HG02840 (cell line): ENCODE measurements at regions not wholly inside any gene's neighbourhood (a gene's known extent, or its start where the extent isn't known, plus 50 kb on each side); places are given as distances from the start of the nearest gene placed in this dataset.
A peak's percentile ranks its signal among the peaks of the same experiment; 100 is the strongest.

Experiments used
- ATAC-seq: cut with Tn5 transposase; IDR thresholded peaks from one replicate; pipeline ENCODE4 v1.9.1; 2021; ENCODE audit warnings: mild to moderate bottlenecking, moderate library complexity, moderate number of reproducible peaks; ENCODE audit not compliant: unreplicated experiment, low FRiP score

GRCh38 chr4:128422296-128422695 lies 134.7 kb upstream of the PGRMC2 start:
- ATAC-seq: peak; percentile 68

- no peak for ATAC-seq
Observed at GRCh38 chr4:128416921-128417320, 129.3 kb upstream of the PGRMC2 start.

- ATAC-seq: no peak
Observed at GRCh38 chr4:128410037-128410436, 122.4 kb upstream of the PGRMC2 start.

- ATAC-seq: no peak
Observed at GRCh38 chr4:128403586-128403985, 116.0 kb upstream of the PGRMC2 start.

GRCh38 chr4:128394778-128395177 lies 107.2 kb upstream of the PGRMC2 start:
- no peak for ATAC-seq

- ATAC-seq: no peak
Observed at GRCh38 chr4:128393101-128393704, 105.6 kb upstream of the PGRMC2 start.

GRCh38 chr4:128390475-128390996 lies 102.9 kb upstream of the PGRMC2 start:
- no peak for ATAC-seq

GRCh38 chr4:128388796-128389195 lies 101.2 kb upstream of the PGRMC2 start:
- ATAC-seq: no peak

GRCh38 chr4:128388352-128388630 lies 100.7 kb upstream of the PGRMC2 start:
- no peak for ATAC-seq

- no peak for ATAC-seq
Observed at GRCh38 chr4:128387600-128388351, 100.2 kb upstream of the PGRMC2 start.

- no peak for ATAC-seq
Observed at GRCh38 chr4:128386761-128387599, 99.4 kb upstream of the PGRMC2 start.

- no peak for ATAC-seq
Observed at GRCh38 chr4:128385683-128386304, 98.2 kb upstream of the PGRMC2 start.

GRCh38 chr4:128384765-128385598 lies 97.4 kb upstream of the PGRMC2 start:
- ATAC-seq: no peak

- ATAC-seq: no peak
Observed at GRCh38 chr4:128384091-128384520, 96.5 kb upstream of the PGRMC2 start.

GRCh38 chr4:128381748-128382559 lies 94.3 kb upstream of the PGRMC2 start:
- no peak for ATAC-seq

- no peak for ATAC-seq
Observed at GRCh38 chr4:128380306-128380705, 92.7 kb upstream of the PGRMC2 start.

GRCh38 chr4:128379860-128380259 lies 92.2 kb upstream of the PGRMC2 start:
- ATAC-seq: no peak

- no peak for ATAC-seq
Observed at GRCh38 chr4:128378668-128379067, 91.1 kb upstream of the PGRMC2 start.

- ATAC-seq: no peak
Observed at GRCh38 chr4:128376958-128377357, 89.3 kb upstream of the PGRMC2 start.
